GM19351 (cell line): ENCODE measurements at regions not wholly inside any gene's neighbourhood (a gene's known extent, or its start where the extent isn't known, plus 50 kb on each side); places are given as distances from the start of the nearest gene placed in this dataset.
"Not testable (repeated sequence)": the region's sequence is repeated elsewhere in the genome, so short reads cannot be mapped to it uniquely, and the experiment has no call there.

Source experiments
- ATAC-seq: cut with Tn5 transposase; IDR thresholded peaks from one replicate; pipeline ENCODE4 v1.9.1; 2021; ENCODE audit warnings: mild to moderate bottlenecking, moderate library complexity; ENCODE audit not compliant: unreplicated experiment

DNA sequence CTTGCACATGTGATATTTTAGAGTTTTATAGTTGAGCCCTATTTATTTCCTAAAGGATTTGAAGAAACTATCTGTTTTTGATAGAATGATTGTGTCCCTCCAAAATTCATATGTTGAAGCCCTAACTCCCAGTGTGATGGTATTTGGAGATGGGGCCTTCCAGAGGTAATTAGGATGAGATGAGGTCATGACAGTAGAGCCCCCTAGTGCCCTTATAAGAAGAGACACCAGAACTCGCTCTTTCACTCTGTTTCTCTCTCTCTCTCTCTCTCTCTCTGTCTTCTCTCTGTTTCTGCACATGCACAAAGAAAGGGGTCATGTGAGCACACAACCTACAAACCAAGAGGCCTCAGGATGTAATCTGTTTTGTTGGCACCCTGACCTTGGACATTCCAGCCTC lies 921.9 kb upstream of the DIAPH2 start:
- ATAC-seq = no peak

DNA sequence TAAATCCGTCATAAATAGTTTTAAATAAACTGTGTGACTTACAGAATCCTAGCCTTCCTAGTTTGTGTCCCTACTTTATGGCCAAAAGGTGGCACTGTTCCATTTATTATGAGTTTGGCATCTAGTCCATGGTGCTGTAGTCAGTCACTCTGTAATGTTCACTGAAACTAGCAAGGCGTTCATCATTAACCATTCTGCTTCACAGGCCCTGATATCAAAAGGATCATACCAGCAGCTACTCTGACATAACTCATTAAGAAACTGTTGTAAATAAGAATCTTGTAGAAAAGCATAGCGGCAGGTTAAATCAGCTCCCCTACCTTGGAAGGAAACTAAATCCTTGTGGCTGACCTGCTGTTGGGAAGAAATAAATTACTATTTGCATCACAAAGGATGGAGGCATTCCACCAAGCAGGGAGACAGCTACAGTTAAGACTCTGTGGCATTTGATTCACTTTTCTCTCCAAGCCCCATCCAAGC lies 919.6 kb upstream of the DIAPH2 start:
- ATAC-seq = peak; percentile 78

DNA sequence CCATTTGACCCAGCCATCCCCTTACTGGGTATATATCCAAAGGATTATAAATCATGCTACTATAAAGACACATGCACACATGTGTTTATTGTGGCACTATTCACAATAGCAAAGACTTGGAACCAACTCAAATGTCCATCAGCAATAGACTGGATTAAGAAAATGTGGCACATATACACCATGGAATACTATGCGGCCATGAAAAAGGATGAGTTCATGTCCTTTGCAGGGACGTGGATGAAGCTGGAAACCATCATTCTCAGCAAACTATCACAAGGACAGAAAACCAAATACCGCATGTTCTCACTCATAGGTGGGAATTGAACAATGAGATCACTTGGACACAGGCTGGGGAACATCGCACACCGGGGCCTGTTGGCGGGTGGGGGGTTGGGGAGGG lies 913.4 kb upstream of the DIAPH2 start:
- ATAC-seq = not testable (repeated sequence)

DNA sequence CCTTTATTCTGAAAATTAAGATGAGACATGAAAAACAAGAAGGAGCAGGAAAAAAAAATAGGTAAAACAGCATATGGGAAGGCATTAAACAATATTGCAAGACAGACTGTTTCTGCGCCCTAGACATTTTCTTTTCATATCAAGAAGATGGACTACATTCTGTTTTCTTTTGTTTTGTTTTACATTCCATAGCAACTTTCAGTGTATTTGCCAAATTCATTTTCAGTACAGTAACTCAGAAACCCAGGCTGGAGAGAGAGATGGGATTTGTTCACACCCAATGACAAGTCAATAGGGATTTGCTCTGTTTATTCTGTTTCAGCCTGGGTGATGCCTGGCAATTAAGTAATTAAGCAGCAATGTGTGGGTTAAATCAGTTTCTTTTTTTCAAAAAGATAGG lies 892.8 kb upstream of the DIAPH2 start:
- no peak for ATAC-seq

DNA sequence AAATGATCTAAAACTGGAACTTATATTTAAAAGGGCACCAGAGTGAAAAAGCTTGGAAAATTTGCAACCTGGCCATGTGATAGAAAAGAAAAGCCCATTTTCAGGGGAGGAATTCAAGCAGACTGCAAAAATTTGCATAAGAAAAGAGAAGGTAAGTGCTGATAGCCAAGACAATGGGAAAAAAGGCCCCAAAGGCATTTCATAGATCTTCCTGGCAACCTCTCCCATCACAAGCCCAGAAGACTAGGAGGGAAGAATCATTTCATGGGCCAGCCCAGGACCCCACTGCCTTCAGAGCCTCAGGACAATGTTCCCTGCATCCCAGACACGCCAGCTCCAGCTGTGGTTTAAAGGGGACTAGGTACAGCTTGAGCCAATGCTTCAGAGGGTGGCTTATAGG lies 887.3 kb upstream of the DIAPH2 start:
- ATAC-seq = no peak

DNA sequence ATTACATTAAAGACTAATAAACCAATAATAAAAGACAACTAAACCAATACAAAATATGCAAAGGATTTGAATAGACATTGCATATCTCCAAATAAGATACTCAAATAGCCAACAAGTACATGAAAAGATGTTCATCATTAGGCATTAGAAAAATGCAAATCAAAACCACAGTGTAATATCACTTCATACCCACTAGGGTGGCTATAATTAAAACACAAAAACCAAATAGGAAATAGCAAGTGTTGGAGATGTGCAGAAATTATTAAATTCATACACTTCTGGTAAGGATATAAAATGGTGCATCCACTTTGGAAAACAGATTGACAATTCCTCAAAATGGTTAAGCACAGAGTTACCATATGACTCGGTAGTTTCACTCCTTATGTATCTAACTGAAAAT lies 860.8 kb upstream of the DIAPH2 start:
- no peak for ATAC-seq

DNA sequence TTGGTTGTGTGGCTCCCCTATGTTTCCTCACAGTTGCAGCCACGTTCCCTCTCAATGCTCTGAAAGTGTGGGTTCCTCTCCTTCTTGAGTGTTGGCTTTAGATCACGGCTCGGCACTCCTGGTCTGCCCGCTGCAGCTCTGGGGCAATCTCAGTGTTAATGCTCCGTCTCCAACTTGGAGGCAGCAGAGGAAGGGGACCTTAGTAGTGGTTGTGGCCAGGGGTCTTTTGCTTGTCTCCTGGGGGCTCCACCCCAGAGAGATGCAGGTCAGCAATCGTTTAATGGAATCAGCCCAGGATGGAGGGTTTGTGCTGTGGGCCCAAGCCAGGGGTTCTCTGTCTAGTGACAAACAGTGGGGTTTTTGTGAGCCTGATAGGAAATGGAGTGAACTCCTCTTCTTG lies 849.4 kb upstream of the DIAPH2 start:
- no peak for ATAC-seq

DNA sequence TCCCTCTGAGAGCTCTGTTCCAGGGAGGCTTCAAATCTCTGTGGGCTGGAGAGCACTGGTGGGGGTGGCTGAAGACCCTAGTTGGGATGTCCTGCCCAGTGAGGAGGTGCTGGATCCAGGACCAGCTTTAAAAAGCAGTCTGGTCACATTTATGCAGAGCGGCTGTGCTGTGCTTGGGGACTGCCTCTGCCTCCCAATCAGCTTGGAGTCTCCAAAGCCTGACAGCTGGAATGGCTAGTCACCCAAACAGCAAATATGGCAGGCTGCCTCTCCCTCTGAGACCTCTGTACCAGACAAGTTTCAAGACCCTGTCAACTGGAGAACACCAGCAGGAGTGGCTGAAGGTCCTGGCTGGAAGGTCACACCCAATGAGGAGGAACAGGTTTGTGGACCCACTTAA lies 848.1 kb upstream of the DIAPH2 start:
- no peak for ATAC-seq

DNA sequence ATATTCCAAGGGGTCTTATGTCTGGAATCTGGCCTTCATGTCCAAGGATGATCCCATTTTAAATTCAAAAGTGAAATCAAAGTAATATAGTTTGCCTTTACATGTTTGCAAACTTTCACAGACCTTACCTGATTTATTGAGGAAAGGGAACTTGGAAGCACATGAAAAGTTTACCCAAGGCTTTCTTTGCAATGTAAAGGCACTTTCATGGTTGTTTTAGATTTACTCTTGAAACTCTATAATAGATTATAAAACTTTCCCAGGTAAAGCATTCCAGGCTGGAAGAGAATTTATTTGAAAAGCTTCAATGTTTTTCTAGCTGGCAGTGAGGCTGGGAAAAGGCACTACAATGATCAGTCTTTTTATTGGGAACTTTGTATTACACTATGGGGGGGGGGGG lies 842.8 kb upstream of the DIAPH2 start:
- ATAC-seq = no peak

DNA sequence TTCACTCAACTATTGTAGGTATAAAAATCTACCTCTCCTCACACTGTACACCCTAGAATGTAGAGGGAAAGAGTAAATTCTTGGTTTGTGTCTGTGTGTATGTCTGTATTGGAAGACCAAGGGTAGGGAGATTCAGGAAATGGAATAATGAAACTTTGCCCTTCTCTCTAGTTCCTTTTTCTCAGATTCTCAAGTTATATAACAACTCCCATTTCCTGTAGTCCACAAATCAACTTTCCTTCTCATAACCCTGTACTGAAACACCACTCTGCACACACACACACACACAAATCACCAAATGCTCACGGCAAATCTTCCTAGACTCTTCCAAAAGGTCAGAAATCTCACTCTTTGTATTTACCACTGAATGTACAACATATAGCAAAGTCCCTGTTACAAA lies 824.5 kb upstream of the DIAPH2 start:
- no peak for ATAC-seq

DNA sequence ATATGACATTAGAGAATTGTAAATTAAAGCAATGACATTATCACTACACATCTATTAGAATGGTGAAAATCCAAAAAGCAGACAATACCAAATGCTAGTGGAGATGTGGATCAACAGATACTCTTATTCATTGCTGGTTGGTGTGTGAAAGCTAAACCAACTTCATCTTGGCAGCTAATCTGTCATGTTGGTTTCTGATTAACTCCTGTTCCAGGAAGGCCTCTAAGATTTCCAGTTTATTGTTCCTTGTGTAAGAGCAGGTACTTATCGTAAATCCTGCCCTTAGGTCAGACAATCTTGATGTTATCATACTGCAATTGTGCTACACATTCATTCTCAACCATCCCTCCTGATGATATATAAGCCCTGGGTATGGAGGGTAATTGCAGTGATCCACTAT lies 809.0 kb upstream of the DIAPH2 start:
- ATAC-seq = no peak

DNA sequence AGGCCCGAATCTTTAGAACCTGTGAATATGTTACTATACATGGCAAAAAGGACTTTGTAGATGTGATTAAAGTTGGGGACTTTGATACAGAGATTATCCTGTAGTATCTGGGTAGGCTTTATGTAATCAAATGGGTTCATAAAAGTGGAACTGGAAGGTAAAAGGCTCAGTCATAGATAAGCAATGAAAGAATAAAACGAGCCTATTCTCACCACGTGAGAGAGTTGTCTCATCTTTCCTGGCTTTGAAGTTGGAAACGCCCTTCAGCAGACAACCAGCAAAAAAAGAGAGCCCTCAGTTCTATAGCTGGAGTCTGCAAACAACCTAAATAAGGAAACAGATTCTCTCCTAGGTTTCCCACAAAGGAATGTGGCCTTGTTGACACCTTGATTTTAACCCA lies 805.8 kb upstream of the DIAPH2 start:
- ATAC-seq = no peak

DNA sequence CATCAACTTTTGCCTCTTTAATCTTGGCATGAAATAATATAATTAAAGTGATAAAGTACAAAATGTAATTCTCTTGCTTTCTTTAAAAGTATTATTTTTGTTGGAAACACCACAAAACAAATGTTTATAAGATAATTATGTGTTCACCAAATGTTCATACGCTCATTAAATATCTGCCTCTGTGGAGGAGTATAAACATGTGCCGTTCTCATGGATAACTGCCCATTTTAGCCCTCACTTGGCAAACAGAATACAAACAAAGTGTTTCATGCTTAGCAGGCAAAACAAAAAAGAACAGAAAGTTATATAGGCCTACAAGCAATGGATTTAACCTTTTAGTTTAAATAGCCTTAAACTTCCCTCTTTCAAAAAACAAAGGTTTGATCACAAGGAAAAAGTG lies 800.5 kb upstream of the DIAPH2 start:
- no peak for ATAC-seq

DNA sequence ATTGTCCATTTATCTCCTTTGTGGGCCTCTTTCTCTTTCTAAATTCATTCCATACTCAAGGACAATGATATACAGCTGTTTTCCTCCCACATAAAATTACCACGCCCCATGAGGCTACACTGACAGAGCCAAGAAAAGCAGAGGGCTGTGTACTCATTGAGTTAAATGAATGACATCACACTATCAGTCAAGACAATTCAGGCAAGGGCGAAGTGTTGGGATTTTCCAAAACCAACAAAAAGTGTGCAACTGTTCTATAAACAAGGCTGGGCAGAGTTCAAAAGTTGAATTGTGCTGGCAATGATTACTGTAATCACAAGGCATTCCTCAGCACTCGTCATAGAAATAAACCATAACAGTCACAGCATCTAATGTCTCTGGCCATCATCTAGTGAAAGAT lies 799.6 kb upstream of the DIAPH2 start:
- ATAC-seq = no peak

DNA sequence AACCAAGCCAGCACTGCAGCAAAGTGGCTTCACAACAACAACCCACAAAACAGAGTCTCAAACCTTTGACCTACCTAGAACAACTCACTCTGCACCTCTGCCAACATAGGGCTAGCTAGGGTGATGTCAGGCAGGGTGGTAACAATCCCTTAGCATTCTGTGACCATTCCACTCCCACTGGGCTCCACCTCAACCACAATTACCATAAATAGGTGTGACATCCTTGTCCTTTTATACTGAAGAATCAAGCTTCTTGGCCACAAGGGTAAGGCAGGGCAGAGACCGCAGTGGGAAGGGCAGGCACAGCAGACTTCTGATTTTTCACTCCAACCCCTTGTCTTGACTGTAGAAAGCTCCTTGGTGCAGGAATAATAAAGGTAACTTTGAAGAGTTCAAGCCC lies 795.4 kb upstream of the DIAPH2 start:
- no peak for ATAC-seq

DNA sequence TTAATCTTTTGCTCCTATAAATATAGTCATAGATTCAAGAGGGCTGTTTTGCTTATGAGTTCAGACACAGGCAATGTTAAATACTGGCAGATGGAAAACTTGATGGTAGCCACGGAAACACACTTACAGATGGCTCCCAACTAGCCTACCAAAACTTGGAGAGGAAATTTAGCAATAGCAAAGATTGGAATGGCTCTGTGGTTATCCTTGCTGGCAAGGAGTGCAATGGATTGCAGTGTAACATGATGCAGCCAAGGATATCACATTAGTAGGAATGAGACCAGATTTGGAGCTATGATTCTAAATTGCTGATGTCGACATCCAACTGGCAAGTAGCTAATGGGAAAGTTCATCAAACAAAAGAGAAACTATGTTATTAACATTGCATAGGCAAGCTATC lies 791.0 kb upstream of the DIAPH2 start:
- no peak for ATAC-seq

DNA sequence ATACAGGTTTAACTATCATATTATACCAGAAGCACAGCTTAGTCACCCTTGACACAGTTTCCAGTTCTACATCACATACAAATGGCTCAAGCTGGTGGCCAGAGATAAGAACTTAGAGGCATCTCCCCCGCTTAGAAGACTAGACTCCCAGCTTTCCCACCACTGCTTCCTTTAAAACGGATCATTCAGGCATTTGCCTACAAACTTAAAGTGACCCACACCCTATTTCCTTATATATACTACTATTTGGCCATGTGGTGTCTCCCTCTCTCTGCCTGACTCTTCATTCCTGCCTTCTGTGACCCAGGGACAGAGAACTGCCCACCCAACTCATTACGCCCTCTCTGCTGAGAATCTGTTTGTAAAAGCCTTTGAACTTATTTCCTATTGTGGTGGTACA lies 781.2 kb upstream of the DIAPH2 start:
- ATAC-seq = no peak

DNA sequence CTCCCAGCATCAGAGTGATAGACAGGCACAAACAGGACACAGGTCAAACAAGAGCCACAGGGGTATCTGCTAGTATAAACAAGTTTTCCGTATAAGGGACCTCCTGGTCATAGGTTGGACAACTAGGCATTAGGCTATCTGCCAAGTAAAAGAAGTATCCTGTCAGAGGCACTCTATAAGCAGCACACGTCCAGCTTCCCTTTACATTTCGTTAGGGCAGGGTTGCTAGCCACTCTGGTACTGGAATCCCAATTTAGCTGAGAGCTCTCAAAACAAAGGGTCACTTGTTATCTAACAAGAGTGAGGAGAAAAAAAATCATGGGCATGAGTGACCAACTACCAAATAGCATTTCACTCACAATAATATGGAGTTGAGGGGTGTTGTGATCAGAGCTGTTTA lies 780.7 kb upstream of the DIAPH2 start:
- no peak for ATAC-seq

DNA sequence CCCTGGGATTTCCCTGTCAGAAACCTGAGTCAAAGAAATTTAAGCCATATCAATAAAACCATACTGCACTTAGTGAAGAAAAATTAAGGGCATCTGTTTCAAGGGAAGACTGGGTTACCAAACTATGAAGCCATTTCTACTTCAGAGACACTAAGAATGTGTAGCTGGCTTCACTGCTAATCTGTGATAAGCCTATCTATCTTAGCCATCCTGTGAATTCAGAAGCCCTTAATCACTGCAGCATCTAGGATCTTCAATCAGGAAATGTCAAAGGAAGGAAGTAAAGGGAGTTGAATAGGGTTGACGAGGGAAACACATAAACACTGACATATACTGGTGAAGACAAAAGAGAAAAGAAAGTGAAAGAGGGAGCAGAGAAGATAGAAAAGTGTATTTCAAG lies 777.6 kb upstream of the DIAPH2 start:
- no peak for ATAC-seq

DNA sequence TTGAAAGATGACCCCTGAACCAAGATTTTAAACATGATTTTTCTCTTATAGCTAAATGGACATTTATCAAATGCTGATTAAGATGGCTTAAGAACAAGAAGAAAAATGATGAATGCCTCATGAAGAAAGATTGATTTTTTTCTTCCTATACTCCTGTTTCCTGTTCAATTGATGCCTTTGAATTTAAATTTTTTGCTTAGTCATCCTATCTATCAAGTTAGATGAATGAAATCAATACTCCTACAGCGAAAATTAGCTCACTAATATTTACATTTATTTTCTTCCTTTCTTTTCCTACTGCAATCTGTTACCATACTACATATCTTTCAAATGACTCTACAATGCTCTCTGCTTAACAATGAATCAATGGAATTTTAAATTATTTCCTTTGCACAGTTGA lies 773.6 kb upstream of the DIAPH2 start:
- no peak for ATAC-seq

DNA sequence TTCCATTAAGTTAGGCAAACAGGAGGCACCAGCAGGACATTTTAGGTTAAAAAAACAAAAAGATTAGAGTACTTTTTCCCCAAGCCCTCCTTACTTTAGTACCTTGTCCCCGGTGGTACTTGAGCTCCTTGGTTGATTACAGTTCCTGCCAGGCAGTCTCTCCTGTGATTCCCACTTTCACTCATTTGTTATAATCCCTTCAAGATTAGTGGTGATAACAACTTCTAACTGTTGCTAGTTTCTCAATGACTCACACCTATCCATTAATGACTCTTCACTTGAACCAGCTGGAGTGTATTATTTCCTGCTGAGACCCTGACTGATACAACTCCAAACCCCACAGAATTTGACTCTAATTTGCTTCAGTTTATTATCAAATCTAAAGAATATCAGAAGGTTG lies 765.0 kb upstream of the DIAPH2 start:
- no peak for ATAC-seq

DNA sequence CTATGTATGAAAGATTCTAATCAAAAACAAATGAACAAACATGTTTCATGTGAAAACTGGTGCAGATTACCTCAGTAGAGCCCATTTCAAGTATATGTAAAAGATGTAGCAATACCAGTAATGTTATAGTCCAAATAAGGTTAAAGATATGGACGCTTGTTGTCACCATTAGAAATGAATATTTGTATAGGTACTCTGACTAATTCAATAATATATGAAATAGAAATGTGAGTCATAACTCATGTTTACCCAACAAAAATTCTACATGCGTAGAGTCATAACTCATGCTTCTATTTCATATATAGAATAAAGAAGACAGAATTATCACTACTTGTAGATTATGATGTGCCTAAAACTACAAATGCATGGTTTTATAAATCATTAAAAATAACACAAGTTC lies 739.1 kb upstream of the DIAPH2 start:
- ATAC-seq = no peak

DNA sequence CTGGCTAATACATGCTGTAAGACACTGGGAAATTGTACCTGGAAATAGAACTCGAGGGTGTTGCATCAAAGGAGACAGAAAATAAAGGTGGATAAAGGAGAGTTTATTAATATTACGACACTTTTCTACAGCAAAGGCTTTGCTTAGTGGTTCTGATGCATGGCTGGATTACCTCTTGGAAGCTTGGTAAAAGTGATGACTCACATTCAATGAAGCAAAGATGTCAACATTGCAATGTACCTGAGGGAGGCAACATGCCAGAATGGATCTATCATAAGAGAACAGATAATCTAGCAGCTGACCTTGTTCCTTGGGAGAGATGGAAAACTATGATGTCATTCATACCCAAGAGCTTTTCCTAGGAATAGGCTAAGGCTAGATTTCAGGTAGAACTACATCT lies 735.1 kb upstream of the DIAPH2 start:
- ATAC-seq = no peak

DNA sequence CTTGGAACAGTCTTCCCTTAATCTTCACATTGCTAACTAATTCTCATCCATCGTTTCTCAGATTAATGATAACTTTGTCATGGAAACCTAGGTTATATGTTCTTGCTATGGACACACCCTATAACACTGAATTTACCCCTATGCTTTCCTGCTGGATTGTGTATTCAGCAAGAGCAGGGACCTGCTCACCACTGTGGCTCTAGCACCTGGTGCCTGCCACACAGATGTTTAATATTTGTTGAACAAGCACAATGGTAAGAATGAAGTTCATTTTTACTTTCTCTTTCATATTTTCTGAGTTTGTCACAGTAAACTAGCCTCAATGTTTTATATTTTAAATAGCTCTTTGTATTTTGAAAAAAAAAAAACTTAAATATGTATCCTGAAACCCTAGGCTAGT lies 734.0 kb upstream of the DIAPH2 start:
- no peak for ATAC-seq
